HAP-1 (cell line): ENCODE measurements at regions not wholly inside any gene's neighbourhood (a gene's known extent, or its start where the extent isn't known, plus 50 kb on each side); places are given as distances from the start of the nearest gene placed in this dataset.
"Not testable (repeated sequence)": the region's sequence is repeated elsewhere in the genome, so short reads cannot be mapped to it uniquely, and the experiment has no call there.

Experiments
- DNase-seq, 2 experiments: peaks; one replicate each; pipeline ENCODE4 v3.0.0-alpha.2; 2016 to 2020; ENCODE audit warnings: low spot score in 2 of 2
- H3K27me3 ChIP-seq: fragments of 250-450 bp; sonication (Bioruptor Pico); 2 replicates; pipeline ENCODE4 v1.5.1; 2020; ENCODE audit warnings: low read depth, mild to moderate bottlenecking, moderate library complexity
- H3K36me3 ChIP-seq: fragments of 250-450 bp; sonication (Bioruptor Pico); replicated peaks from 2 replicates; pipeline ENCODE4 v1.5.1; 2020; ENCODE audit warnings: mild to moderate bottlenecking
- H3K4me1 ChIP-seq: fragments of 250-450 bp; sonication (Bioruptor Pico); 2 replicates; pipeline ENCODE4 v1.5.1; 2020; ENCODE audit warnings: mild to moderate bottlenecking
- H3K4me3 ChIP-seq: fragments of 250-450 bp; sonication (Bioruptor Pico); 2 replicates; pipeline ENCODE4 v1.5.1; 2020; ENCODE audit warnings: mild to moderate bottlenecking, moderate library complexity
- H3K9me3 ChIP-seq: fragments of 250-450 bp; sonication (Bioruptor Pico); 2 replicates; pipeline ENCODE4 v1.5.1; 2020; ENCODE audit warnings: mild to moderate bottlenecking, moderate library complexity
- in situ Hi-C: fragments of 300-500 bp; cut with MboI; formaldehyde crosslinking; loops from 3 replicates; pipeline ENCODE4 v1.14.3; 2020; ENCODE audit warnings: low sequenced_read_pairs, inconsistent platforms, mixed read lengths

DNA sequence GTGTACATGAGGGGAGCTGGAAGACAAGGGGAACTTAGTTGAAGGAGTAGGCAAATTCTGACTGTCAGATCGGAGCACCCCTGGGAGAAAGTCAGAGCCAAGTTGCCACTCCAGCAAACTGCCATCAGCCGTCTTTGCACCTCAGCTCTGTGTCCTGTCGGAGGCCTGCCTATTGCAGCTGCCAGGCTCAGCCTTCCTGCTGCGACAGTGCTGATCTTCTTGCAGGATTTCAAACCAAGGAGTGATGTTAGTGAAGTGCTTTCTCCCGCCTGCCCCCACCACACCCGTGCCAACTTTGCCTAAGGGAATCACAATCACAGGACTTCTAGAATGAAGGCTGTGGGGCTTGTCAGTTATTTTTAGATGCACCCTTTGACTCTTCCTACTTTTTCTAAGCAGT is 185.3 kb downstream of the KIT start:
- no peaks in the 10 kb centered on the region for H3K36me3 ChIP-seq
- in situ Hi-C loops: no loop called here
- no peak for DNase-seq
- H3K4me3 ChIP-seq: no peak overlapping the region
- H3K9me3 ChIP-seq: no peaks in the 10 kb centered on the region
- no peaks in the 10 kb centered on the region for H3K27me3 ChIP-seq
- H3K4me1 ChIP-seq: peaks cover 1% of the 10 kb centered on the region; the same call in 1 of the 2 replicates

DNA sequence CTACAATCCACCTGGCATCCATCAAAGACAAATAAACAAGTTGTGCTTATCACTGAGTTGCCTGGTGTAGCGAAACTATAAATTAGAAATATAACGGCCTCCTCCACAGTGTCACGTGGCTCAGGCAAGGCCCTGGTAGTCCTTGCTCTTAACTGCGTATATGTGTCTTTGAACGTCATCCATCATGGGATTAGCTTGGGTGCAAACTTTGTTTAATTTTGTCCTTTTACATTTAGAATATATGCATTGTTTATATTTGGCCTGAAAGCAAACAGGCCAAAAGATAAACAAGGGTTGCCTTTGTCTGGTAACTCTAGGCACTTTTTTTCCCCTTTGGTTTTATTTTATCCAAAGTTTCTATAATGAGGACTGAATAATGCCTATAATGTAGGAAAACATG is 184.9 kb downstream of the KIT start:
- in situ Hi-C loops: no loop called here
- Histone ChIP-seq H3K36me3 (no peaks in the 10 kb centered on the region), H3K4me1 (peaks cover 6% of the 10 kb centered on the region; the same call in 1 of the 2 replicates), H3K27me3 (no peaks in the 10 kb centered on the region), H3K9me3 (no peaks in the 10 kb centered on the region), H3K4me3 (no peak overlapping the region)
- DNase-seq: no peak

DNA sequence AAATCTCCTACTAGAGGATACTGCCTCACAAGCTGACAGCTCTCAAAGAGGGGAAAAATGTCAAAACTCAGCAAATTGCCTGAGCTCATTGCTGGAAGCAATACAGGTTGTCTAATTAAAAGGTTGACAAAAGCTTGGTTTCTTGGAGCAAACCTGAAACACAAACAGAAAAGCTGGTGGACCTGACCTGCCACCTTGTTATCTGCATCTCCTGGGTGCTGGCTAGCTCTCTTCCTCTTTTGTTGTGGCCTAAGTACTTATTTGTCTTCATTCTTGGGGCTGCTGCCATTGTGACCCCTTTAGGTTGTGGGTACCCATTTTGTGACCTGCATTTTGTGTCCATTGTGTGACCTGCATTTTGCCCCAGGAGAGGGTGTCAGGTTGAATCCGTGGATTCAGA is 184.5 kb downstream of the KIT start:
- Histone ChIP-seq H3K4me1 (peaks cover 8% of the 10 kb centered on the region; the same call in 1 of the 2 replicates), H3K9me3 (no peaks in the 10 kb centered on the region), H3K27me3 (no peaks in the 10 kb centered on the region), H3K36me3 (no peaks in the 10 kb centered on the region), H3K4me3 (no peak overlapping the region)
- DNase-seq: no peak
- in situ Hi-C loops: no loop called here

DNA sequence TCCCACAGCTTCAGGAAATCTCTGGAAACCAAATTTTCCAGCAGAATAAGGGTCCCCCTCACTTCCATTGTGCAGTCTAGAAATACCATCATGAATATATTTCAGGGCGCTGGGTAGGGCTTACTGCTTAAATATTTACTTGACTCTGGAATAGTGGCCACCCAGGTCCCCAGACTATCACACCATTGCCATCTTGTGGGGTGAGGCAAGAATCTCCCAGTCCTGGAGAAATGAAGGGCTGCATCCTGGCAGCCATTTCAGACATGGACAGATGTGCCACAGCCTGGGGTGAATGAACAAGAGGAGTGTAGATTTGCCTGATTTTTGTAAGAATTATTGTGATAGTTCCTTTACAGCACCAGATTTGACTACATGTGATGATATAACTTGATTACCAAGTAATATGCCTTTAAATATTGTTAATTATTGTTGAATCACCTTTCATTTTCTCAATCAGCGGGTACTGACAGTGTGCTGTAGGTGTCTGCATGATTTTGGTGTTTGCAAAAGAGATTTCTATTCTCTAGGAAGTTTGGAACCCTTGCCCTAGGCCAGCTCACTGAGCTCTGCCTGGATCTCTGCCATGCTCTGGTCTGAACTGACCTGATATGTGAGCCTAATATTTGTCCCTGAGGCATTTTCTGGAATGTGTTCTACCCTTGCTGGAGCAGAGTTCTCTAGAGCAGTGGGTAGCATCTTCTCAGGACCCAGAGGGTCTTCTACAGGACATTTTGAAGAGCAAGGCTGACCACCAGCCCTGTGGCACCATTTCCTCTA is 183.4 kb downstream of the KIT start:
- in situ Hi-C loops: no loop called here
- no peak for DNase-seq
- Histone ChIP-seq H3K36me3 (no peaks in the 10 kb centered on the region), H3K4me1 (peaks cover 8% of the 10 kb centered on the region; the same call in 1 of the 2 replicates), H3K9me3 (no peaks in the 10 kb centered on the region), H3K27me3 (no peaks in the 10 kb centered on the region), H3K4me3 (no peak overlapping the region)

DNA sequence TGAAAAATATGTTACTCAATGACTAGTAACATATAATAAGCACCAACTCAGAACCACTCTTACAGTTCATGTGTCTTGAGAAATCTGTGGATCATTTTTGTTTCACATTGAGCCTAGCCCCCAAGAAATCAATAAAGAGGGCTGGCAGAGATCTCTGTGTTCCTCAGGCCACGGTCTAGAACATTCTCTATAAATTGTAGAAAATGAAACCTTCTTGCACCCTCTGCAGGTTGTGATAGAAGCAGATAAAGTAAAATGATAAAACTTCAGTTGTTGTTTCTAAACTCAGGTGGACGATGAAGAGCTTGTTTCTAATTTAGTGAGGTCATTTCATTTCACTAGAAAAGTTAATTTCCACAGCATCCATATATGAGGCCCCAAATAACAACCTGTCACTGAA is 182.7 kb downstream of the KIT start:
- Histone ChIP-seq H3K4me3 (no peak overlapping the region), H3K36me3 (no peaks in the 10 kb centered on the region), H3K27me3 (no peaks in the 10 kb centered on the region), H3K4me1 (peaks cover 8% of the 10 kb centered on the region; the same call in 1 of the 2 replicates), H3K9me3 (no peaks in the 10 kb centered on the region)
- in situ Hi-C loops: no loop called here
- no peak for DNase-seq

DNA sequence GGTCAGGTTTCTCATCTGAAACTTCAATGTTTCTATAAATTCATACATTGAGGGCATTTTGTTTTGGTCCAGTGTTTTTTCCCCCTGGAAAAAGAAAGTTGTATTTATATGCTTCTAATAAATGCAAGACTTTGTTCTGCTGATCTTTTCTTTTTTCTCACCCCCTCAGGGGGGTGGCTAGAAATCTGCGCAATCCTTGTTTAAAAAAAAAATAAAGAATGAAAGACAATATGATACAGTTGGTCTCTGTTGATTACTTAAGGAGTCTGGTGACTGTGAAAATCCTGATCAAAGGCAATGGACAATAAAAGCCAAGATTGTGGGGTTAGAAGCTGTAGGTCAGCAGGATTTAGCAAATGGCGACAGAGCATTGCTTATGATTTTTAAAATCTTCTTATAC is 180.5 kb downstream of the KIT start:
- Histone ChIP-seq H3K36me3 (no peaks in the 10 kb centered on the region), H3K4me3 (no peak overlapping the region), H3K4me1 (peaks cover 8% of the 10 kb centered on the region; the same call in 1 of the 2 replicates), H3K27me3 (no peaks in the 10 kb centered on the region), H3K9me3 (no peaks in the 10 kb centered on the region)
- peak in 1 of 2 experiments; percentile 3 for DNase-seq
- in situ Hi-C loops: no loop called here

DNA sequence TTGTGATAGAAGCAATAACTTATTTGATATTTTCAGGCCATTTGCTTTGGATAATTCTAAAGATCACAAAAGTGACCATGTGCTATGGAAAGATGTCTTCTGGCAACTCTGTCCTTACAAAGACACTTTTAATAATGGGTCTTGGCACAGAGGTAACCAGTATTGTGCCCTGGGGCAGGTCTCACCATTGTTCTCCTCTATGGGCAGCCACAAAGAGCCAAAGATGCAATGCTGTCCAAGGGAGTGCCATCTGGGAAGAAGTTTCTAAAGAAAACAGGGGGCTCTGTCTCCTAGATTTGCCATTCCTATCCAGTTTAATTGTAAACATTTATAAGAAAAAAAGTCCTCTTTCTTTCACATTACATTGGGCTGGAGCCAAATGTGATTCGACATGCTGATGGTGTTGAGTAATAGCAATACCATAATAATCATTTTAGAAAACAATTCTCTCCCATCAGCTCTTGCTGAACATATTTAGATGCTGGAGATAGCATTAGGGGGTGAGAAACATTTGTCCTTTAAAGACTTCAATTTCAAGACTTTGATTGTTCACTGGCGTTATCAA is 179.9 kb downstream of the KIT start:
- H3K4me3 ChIP-seq: no peak overlapping the region
- H3K4me1 ChIP-seq: peaks cover 8% of the 10 kb centered on the region; the same call in 1 of the 2 replicates
- H3K27me3 ChIP-seq: no peaks in the 10 kb centered on the region
- in situ Hi-C loops: no loop called here
- H3K9me3 ChIP-seq: no peaks in the 10 kb centered on the region
- peak in 1 of 2 experiments; percentile 28 for DNase-seq
- no peaks in the 10 kb centered on the region for H3K36me3 ChIP-seq

DNA sequence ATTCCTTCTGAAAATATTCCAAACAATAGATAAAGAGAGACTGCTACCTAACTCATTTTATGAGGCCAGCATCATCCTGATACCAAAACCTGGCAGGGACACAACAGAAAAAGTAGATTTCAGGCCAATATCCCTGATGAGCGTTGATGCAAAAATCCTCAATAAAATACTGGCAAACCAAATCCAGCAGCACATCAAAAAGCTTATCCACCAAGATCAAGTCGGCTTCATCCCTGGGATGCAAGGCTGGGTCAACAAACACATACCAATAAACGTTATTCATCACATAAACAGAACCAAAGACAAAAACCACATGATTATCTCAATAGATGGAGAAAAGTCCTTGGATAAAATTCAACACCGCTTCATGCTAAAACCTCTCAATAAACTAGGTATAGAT is 170.6 kb downstream of the KIT start:
- H3K4me3 ChIP-seq, H3K9me3 ChIP-seq, in situ Hi-C loops, H3K4me1 ChIP-seq, H3K36me3 ChIP-seq, H3K27me3 ChIP-seq, DNase-seq: not testable (repeated sequence)

DNA sequence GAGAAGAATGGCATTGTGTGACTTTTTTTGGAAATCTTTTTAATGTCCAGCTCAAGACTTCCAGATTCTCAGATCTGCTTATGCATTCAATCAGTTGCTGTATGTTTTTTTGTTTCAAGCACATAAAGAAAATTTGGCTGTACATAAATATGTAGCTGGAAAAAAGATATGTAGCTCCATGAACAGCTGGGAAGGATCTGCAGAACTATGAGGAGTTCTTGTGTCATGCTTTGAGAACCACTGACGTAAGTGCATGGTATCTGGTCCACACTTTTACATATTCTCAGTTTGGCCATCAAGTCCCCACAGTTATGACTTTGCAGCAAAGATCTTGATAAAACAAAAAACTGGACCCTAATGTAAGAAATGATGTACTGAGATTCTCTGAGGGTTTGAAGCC is 165.9 kb downstream of the KIT start:
- H3K36me3 ChIP-seq: no peaks in the 10 kb centered on the region; the same call in 1 of the 2 replicates
- DNase-seq: no peak
- no peaks in the 10 kb centered on the region for H3K4me1 ChIP-seq
- H3K27me3 ChIP-seq: no peaks in the 10 kb centered on the region
- H3K4me3 ChIP-seq: no peak overlapping the region
- no peaks in the 10 kb centered on the region for H3K9me3 ChIP-seq
- in situ Hi-C loops: no loop called here

DNA sequence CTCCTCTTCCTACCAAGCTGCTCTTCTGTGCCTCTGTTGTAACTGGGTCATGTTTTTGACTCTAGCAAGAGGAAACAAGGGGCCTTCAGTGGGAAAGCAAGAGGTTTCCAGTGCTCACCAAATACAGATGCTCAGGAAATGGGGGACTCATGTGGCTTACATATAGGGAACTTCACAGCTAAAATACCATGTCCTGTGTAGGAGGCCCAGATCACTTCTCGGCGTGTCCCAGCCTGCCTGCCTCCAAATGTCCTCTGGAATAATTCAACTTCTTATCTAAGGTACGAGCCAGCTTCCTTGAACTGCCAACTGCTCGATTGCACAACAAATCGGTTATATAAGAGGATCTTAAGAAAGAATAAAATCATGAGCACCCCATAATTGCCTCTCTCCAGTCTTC is 161.3 kb downstream of the KIT start:
- DNase-seq: no peak
- Histone ChIP-seq H3K36me3 (no peaks in the 10 kb centered on the region; the same call in 1 of the 2 replicates), H3K4me1 (no peaks in the 10 kb centered on the region), H3K27me3 (no peaks in the 10 kb centered on the region), H3K9me3 (no peaks in the 10 kb centered on the region), H3K4me3 (no peak overlapping the region)
- in situ Hi-C loops: no loop called here

DNA sequence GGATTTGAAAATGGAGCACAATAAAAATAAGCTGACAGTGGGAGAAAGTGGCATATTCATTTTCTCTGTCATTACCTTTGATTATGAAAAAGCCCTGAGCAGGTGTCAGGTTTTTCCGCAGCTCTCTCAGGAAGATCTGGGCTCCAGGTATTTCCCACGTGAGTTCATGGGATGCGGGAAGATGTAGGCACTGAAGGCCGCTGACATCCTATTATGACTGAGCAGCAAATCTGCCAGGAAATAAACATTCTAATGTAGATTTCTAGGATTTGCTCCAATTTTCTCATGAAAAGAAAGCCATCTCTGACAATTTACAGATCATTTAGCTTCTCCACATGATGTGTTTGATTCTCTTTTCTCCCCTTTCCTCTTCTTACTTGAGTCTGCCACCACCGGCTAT is 160.7 kb downstream of the KIT start:
- H3K36me3 ChIP-seq: no peaks in the 10 kb centered on the region; the same call in 1 of the 2 replicates
- in situ Hi-C loops: no loop called here

DNA sequence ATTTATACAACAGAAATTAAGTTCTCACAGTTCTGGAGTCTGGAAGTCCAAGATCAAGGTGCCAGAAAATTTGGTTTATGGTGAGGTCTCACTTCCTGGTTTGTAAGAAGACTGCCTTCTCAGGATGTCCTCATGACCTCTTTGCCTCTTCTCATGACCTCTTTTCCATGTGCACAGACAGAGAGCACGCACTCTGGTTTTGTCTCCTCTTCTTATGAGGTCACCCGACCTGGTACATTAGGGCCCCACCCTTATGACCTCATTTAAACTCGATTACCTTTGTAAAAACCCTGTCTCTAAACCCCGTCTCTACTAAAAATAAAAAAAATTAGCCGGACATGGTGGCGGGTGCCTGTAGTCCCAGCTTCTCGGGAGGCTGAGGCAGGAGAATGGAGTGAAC is 155.9 kb downstream of the KIT start:
- DNase-seq: no peak

More for the DNA sequence above, 160.7 kb downstream of the KIT start:
- Histone ChIP-seq H3K4me1 (no peaks in the 10 kb centered on the region), H3K27me3 (no peaks in the 10 kb centered on the region), H3K9me3 (no peaks in the 10 kb centered on the region), H3K4me3 (no peak overlapping the region)
- no peak for DNase-seq

DNA sequence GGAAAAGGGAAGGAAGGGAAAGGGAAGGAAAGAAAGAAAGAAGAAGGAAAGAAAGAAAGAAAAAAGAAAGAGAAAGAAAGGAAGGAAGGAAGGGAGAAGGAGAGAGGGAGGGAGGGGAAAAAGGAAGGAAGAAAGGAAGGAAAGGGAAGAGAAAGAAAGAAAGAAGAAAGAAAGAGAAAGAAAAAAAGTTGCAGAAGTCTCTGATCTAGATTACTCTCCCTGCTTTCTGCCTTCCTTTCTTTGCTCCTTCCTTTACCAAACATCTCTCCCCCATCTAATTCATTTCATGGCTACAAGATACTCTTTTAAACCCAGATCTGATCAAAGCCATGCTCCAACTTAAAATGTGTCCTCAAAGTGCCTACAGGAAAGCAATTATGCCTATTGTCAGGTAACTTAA is 148.6 kb downstream of the KIT start:
- in situ Hi-C loops: no loop called here
- H3K27me3 ChIP-seq: no peaks in the 10 kb centered on the region
- H3K4me3 ChIP-seq: no peak overlapping the region

More for the DNA sequence above, 155.9 kb downstream of the KIT start:
- Histone ChIP-seq H3K27me3 (no peaks in the 10 kb centered on the region), H3K36me3 (no peaks in the 10 kb centered on the region), H3K4me3 (no peak overlapping the region), H3K4me1 (no peaks in the 10 kb centered on the region), H3K9me3 (no peaks in the 10 kb centered on the region)
- in situ Hi-C loops: no loop called here

DNA sequence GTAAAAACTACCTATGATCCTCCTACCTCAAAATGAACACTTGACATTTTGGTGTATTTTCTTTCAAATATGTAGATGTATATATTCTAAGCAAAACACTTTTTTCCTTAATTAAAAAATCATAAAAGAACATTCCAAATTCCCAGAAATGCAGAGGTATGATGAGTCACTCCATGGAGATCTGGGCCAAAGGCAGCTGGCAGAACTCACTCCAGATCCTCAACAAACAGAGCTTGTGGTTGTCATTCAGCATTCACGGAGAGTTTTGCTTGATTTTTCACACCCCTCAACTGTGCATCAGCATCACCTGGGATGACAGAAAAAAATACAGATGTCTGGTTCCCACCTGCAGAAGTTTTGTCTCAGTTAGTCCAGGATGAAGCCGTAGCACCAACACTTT is 144.6 kb downstream of the KIT start:
- no peaks in the 10 kb centered on the region for H3K4me1 ChIP-seq
- in situ Hi-C loops: no loop called here

More for the DNA sequence above, 148.6 kb downstream of the KIT start:
- DNase-seq: no peak
- H3K9me3 ChIP-seq: no peaks in the 10 kb centered on the region
- H3K4me1 ChIP-seq: no peaks in the 10 kb centered on the region
- H3K36me3 ChIP-seq: no peaks in the 10 kb centered on the region

More for the DNA sequence above, 144.6 kb downstream of the KIT start:
- no peaks in the 10 kb centered on the region for H3K27me3 ChIP-seq
- H3K9me3 ChIP-seq: no peaks in the 10 kb centered on the region
- no peak for DNase-seq
- no peaks in the 10 kb centered on the region for H3K36me3 ChIP-seq
- no peak overlapping the region for H3K4me3 ChIP-seq
